H9 (cell line): ENCODE measurements at regions not wholly inside any gene's neighbourhood (a gene's known extent, or its start where the extent isn't known, plus 50 kb on each side); places are given as distances from the start of the nearest gene placed in this dataset.

Source experiments
- DNase-seq: peaks from one replicate; pipeline ENCODE4 v3.0.0-alpha.2; 2017
- H2AFZ ChIP-seq: one replicate; pipeline ENCODE4 v1.6.1; 2013; ENCODE audit warnings: mild to moderate bottlenecking, low read length, control low read depth, moderate library complexity
- H2AK5ac ChIP-seq: 2 replicates; pipeline ENCODE4 v1.6.1; 2013; ENCODE audit warnings: low read length, control low read depth, mixed read lengths; ENCODE audit not compliant: insufficient read length
- H2BK120ac ChIP-seq: one replicate; pipeline ENCODE4 v1.6.1; 2013; ENCODE audit warnings: low read depth, mild to moderate bottlenecking, low read length, control low read depth, inconsistent platforms; ENCODE audit not compliant: poor library complexity, severe bottlenecking
- H2BK12ac ChIP-seq: 2 replicates; pipeline ENCODE4 v1.6.1; 2013; ENCODE audit warnings: low read length, control low read depth, mixed read lengths, low read depth; ENCODE audit not compliant: insufficient read length
- H2BK15ac ChIP-seq: 2 replicates; pipeline ENCODE4 v1.6.1; 2013; ENCODE audit warnings: low read depth, low read length, control low read depth
- H2BK20ac ChIP-seq: one replicate; pipeline ENCODE4 v1.6.1; 2013; ENCODE audit warnings: low read depth, mild to moderate bottlenecking, low read length, control low read depth, inconsistent platforms; ENCODE audit not compliant: poor library complexity, severe bottlenecking
- H2BK5ac ChIP-seq: 2 replicates; pipeline ENCODE4 v1.6.1; 2013; ENCODE audit warnings: low read length, control low read depth, mixed read lengths; ENCODE audit not compliant: insufficient read length
- H3K14ac ChIP-seq: 2 replicates; pipeline ENCODE4 v1.6.1; 2013; ENCODE audit warnings: low read length, control low read depth; ENCODE audit not compliant: insufficient read depth
- H3K18ac ChIP-seq: 2 replicates; pipeline ENCODE4 v1.6.1; 2013; ENCODE audit warnings: low read depth, mild to moderate bottlenecking, mixed read lengths, low read length, control low read depth; ENCODE audit not compliant: insufficient read length
- H3K23ac ChIP-seq: 2 replicates; pipeline ENCODE4 v1.6.1; 2013; ENCODE audit warnings: low read length, control low read depth, mixed read lengths, low read depth; ENCODE audit not compliant: insufficient read length
- H3K23me2 ChIP-seq: 2 replicates; pipeline ENCODE4 v1.6.1; 2013; ENCODE audit warnings: low read depth, mild to moderate bottlenecking, mixed read lengths, low read length, control low read depth; ENCODE audit not compliant: insufficient read length, poor library complexity, severe bottlenecking
- H3K27ac ChIP-seq: 2 replicates; pipeline ENCODE4 v1.5.1; 2013; ENCODE audit warnings: low read length, control low read depth, mixed read lengths, low read depth; ENCODE audit not compliant: insufficient read length
- H3K27me3 ChIP-seq: 2 replicates; pipeline ENCODE4 v1.6.1; 2013; ENCODE audit warnings: low read length, control low read depth, inconsistent platforms; ENCODE audit not compliant: insufficient read depth
- H3K4ac ChIP-seq: 2 replicates; pipeline ENCODE4 v1.6.1; 2013; ENCODE audit warnings: low read depth, mild to moderate bottlenecking, control low read depth, inconsistent platforms, low read length, moderate library complexity
- H3K4me1 ChIP-seq: 2 replicates; pipeline ENCODE4 v1.6.1; 2013; ENCODE audit warnings: low read length, control low read depth, inconsistent platforms; ENCODE audit not compliant: insufficient read depth
- H3K4me2 ChIP-seq: 2 replicates; pipeline ENCODE4 v1.6.1; 2013; ENCODE audit warnings: low read length, control low read depth, mixed read lengths; ENCODE audit not compliant: insufficient read length, insufficient read depth
- H3K56ac ChIP-seq: 2 replicates; pipeline ENCODE4 v1.6.1; 2013; ENCODE audit warnings: low read depth, mild to moderate bottlenecking, mixed read lengths, low read length, control low read depth; ENCODE audit not compliant: insufficient read length
- H3K79me1 ChIP-seq: 2 replicates; pipeline ENCODE4 v1.6.1; 2013; ENCODE audit warnings: low read depth, mild to moderate bottlenecking, moderate library complexity, low read length, control low read depth, inconsistent platforms; ENCODE audit not compliant: insufficient read depth, poor library complexity, severe bottlenecking
- H3K79me2 ChIP-seq: 2 replicates; pipeline ENCODE4 v1.6.1; 2013; ENCODE audit warnings: low read length, control low read depth, inconsistent platforms; ENCODE audit not compliant: insufficient read depth
- H3K9ac ChIP-seq: 2 replicates; pipeline ENCODE4 v1.6.1; 2013; ENCODE audit warnings: low read length, control low read depth, mixed read lengths; ENCODE audit not compliant: insufficient read length; ENCODE audit errors: extremely low read depth
- H3K9me3 ChIP-seq: one replicate; pipeline ENCODE4 v1.6.1; 2013; ENCODE audit warnings: low read depth, low read length, inconsistent platforms; ENCODE audit not compliant: control insufficient read depth
- H3T11ph ChIP-seq: one replicate; pipeline ENCODE4 v1.6.1; 2013; ENCODE audit warnings: mild to moderate bottlenecking, low read length, control low read depth, inconsistent platforms
- H4K20me1 ChIP-seq: one replicate; pipeline ENCODE4 v1.6.1; 2013; ENCODE audit not compliant: control insufficient read depth, insufficient read length, insufficient read depth
- H4K5ac ChIP-seq: 2 replicates; pipeline ENCODE4 v1.6.1; 2013; ENCODE audit warnings: low read depth, mild to moderate bottlenecking, mixed read lengths, low read length, control low read depth; ENCODE audit not compliant: insufficient read length
- H4K8ac ChIP-seq: replicated peaks from 2 replicates; pipeline ENCODE4 v1.6.1; 2013; ENCODE audit warnings: low read length, control low read depth, mixed read lengths, low read depth; ENCODE audit not compliant: insufficient read length
- H4K91ac ChIP-seq: 2 replicates; pipeline ENCODE4 v1.6.1; 2013; ENCODE audit warnings: low read depth, mild to moderate bottlenecking, moderate library complexity, mixed read lengths, low read length, control low read depth; ENCODE audit not compliant: insufficient read length
- H3K27ac Mint-ChIP-seq, 3 experiments: 2 replicates in 2 of 3; 3 replicates in 1 of 3; pipeline ENCODE4 v1.8.0; 2020 to 2021; ENCODE audit warnings: mixed read lengths in 3 of 3, mild to moderate bottlenecking in 1 of 3, moderate library complexity in 1 of 3
- H3K27me3 Mint-ChIP-seq: 2 replicates; pipeline ENCODE4 v1.8.0; 2021; ENCODE audit warnings: low read depth, mild to moderate bottlenecking, moderate library complexity, mixed read lengths
- H3K36me3 Mint-ChIP-seq, 3 experiments: 2 replicates in 2 of 3; 3 replicates in 1 of 3; pipeline ENCODE4 v1.8.0; 2020 to 2021; ENCODE audit warnings: low read depth in 3 of 3, mixed read lengths in 3 of 3; ENCODE audit not compliant: insufficient read depth in 1 of 3
- H3K4me1 Mint-ChIP-seq, 2 experiments: 2 replicates each; pipeline ENCODE4 v1.8.0; 2020; ENCODE audit warnings: mixed read lengths in 2 of 2
- H3K4me3 Mint-ChIP-seq, 2 experiments: 2 replicates in 1 of 2; 3 replicates in 1 of 2; pipeline ENCODE4 v1.8.0; 2020 to 2021; ENCODE audit warnings: mild to moderate bottlenecking in 2 of 2, mixed read lengths in 2 of 2, moderate library complexity in 1 of 2
- H3K9me3 Mint-ChIP-seq, 2 experiments: 2 replicates in 1 of 2; 3 replicates in 1 of 2; pipeline ENCODE4 v1.8.0; 2020; ENCODE audit warnings: mild to moderate bottlenecking in 2 of 2, mixed read lengths in 2 of 2, moderate library complexity in 1 of 2
- CTCF ChIP-seq: fragments of 200-600 bp; sonication (generic); conservative IDR thresholded peaks from 3 replicates; pipeline ENCODE4 v1.8.0; 2021; ENCODE audit warnings: antibody characterized with exemption, mild to moderate bottlenecking
- WGBS: extraction: QIAGEN DNeasy Blood & Tissue Kit; methylation state at CpG from one replicate; pipeline ENCODE4 v1.1.7; 2013; ENCODE audit warnings: missing lambda C conversion rate, low lambda C conversion rate, mixed read lengths; ENCODE audit not compliant: insufficient read length; ENCODE audit errors: extremely low coverage; 5-methylcytosine and 5-hydroxymethylcytosine counted together

DNA sequence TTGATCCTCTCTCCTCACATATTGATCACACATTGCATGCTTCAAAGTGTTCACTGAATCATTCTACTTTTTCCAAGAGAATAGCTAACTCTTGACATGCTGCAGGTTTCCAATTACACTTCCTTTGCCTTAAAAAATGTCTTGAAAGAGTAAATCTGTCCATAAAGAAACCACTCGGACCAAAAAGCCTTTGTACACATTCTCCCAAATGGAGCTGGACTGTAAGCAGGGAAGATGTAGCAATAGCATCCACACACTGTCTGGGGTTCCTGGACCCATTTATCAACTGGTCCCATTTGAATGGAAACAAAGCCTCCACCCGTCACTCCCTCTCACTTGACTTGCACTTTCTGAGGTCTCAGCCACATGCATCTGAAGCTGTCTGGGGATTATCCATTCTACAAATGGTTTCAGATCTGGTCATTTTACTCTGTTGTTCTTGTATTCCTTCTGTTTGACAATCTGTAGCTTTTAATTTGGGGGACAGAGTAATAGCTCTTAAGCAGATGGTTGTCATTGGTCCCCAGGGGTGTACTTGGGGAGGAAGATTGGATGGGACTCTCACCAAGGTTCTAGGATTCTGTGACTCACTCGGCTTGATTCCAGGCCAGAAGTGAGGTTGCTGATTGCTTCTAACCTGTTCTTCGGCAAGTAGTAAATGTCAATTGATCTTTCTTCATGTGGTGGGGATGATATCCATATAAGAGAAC is 203.5 kb downstream of the HIBADH start:
- Histone ChIP-seq H4K8ac (no peak overlapping the region), H3K14ac (no peak overlapping the region), H2BK15ac (no peak overlapping the region), H2BK5ac (no peak overlapping the region), H2BK20ac (no peak overlapping the region), H3K27ac (no peak overlapping the region), H3K23ac (no peak overlapping the region), H4K5ac (no peak overlapping the region), H3K4me2 (no peak overlapping the region), H3T11ph (no peak overlapping the region), H3K4ac (no peak overlapping the region), H3K9me3 (no peaks in the 10 kb centered on the region), H2BK120ac (no peak overlapping the region), H3K79me1 (no peaks in the 10 kb centered on the region), H3K27me3 (no peaks in the 10 kb centered on the region), H3K56ac (no peak overlapping the region), H2BK12ac (no peak overlapping the region), H2AK5ac (no peak overlapping the region), H3K79me2 (no peaks in the 10 kb centered on the region), H2AFZ (no peak overlapping the region), H3K23me2 (no peaks in the 10 kb centered on the region), H3K18ac (no peak overlapping the region), H4K91ac (no peak overlapping the region), H3K9ac (no peak overlapping the region), H4K20me1 (no peaks in the 10 kb centered on the region), H3K4me1 (peaks cover 2% of the 10 kb centered on the region)
- WGBS: no CpG with 5 or more reads among the region's 4 CpGs
- H3K36me3 Mint-ChIP-seq: no peaks in the 10 kb centered on the region; a peak in 1 of 7 replicates
- H3K4me3 Mint-ChIP-seq: no peak overlapping the region
- no peak for TF ChIP-seq CTCF
- peaks cover 4% of the 10 kb centered on the region for H3K27me3 Mint-ChIP-seq
- no peak for DNase-seq
- peaks cover 2 to 5% of the 10 kb centered on the region in 2 experiments for H3K4me1 Mint-ChIP-seq
- no peak overlapping the region for H3K27ac Mint-ChIP-seq
- H3K9me3 Mint-ChIP-seq: no peaks in the 10 kb centered on the region
